Stimulated activated CD4-positive, alpha-beta T cell treated with anti-CD3 and anti-CD28 coated beads, Interleukin-1b, Interleukin-23, amount 100 ng/mL, for 24 hours (primary cell): ENCODE measurements at regions not wholly inside any gene's neighbourhood (a gene's known extent, or its start where the extent isn't known, plus 50 kb on each side); places are given as distances from the start of the nearest gene placed in this dataset.
"Not testable (repeated sequence)": the region's sequence is repeated elsewhere in the genome, so short reads cannot be mapped to it uniquely, and the experiment has no call there.

Experiments
- DNase-seq, 4 experiments: peaks; one replicate each; pipeline ENCODE4 v3.0.0-alpha.2; 2020; ENCODE audit warnings: low read depth in 4 of 4, low spot score in 1 of 4

- DNase-seq: no peak
Measured at GRCh38 chr12:92062539-92063493, 82.8 kb downstream of the BTG1 start.

- DNase-seq: no peak
Measured at GRCh38 chr12:92061061-92061460, 84.6 kb downstream of the BTG1 start.

GRCh38 chr12:92059960-92060359 is 85.7 kb downstream of the BTG1 start:
- DNase-seq: no peak

GRCh38 chr12:92058664-92059063 is 87.0 kb downstream of the BTG1 start:
- DNase-seq: no peak

GRCh38 chr12:92056756-92057155 is 88.9 kb downstream of the BTG1 start:
- DNase-seq: not testable (repeated sequence)

GRCh38 chr12:92056290-92056689 is 89.4 kb downstream of the BTG1 start:
- DNase-seq: no peak

- DNase-seq: peak in 2 of 4 experiments; percentile 34 to 40
Measured at GRCh38 chr12:92055877-92056276, 89.8 kb downstream of the BTG1 start.

GRCh38 chr12:92051441-92051840 is 94.2 kb downstream of the BTG1 start:
- no peak for DNase-seq

GRCh38 chr12:92049403-92049802 is 96.2 kb downstream of the BTG1 start:
- DNase-seq: no peak

GRCh38 chr12:92047393-92047826 is 98.2 kb downstream of the BTG1 start:
- DNase-seq: no peak

GRCh38 chr12:92046557-92047392 is 98.9 kb downstream of the BTG1 start:
- DNase-seq: no peak

- no peak for DNase-seq
Measured at GRCh38 chr12:92045852-92046251, 99.8 kb downstream of the BTG1 start.

GRCh38 chr12:92044435-92044834 is 101.2 kb downstream of the BTG1 start:
- no peak for DNase-seq

- no peak for DNase-seq
Measured at GRCh38 chr12:92042791-92043531, 102.7 kb downstream of the BTG1 start.

- no peak for DNase-seq
Measured at GRCh38 chr12:92041742-92042141, 103.9 kb downstream of the BTG1 start.

- DNase-seq: no peak
Measured at GRCh38 chr12:92039046-92039445, 106.6 kb downstream of the BTG1 start.

- DNase-seq: no peak
Measured at GRCh38 chr12:92038476-92038875, 107.2 kb downstream of the BTG1 start.

GRCh38 chr12:92036771-92037453 is 108.7 kb downstream of the BTG1 start:
- no peak for DNase-seq

GRCh38 chr12:92036061-92036620 is 109.5 kb downstream of the BTG1 start:
- no peak for DNase-seq

- no peak for DNase-seq
Measured at GRCh38 chr12:92035477-92035876, 110.2 kb downstream of the BTG1 start.
